CD4-positive, alpha-beta T cell treated with Interleukin-6 at 100 ng/mL for 8 hours (primary cell): ENCODE measurements at regions not wholly inside any gene's neighbourhood (a gene's known extent, or its start where the extent isn't known, plus 50 kb on each side); places are given as distances from the start of the nearest gene placed in this dataset.
"Not testable (repeated sequence)": the region's sequence is repeated elsewhere in the genome, so short reads cannot be mapped to it uniquely, and the experiment has no call there.

Experiments
- DNase-seq: peaks from one replicate; pipeline ENCODE4 v3.0.0-alpha.2; 2020; ENCODE audit warnings: mixed read lengths, low spot score

DNA sequence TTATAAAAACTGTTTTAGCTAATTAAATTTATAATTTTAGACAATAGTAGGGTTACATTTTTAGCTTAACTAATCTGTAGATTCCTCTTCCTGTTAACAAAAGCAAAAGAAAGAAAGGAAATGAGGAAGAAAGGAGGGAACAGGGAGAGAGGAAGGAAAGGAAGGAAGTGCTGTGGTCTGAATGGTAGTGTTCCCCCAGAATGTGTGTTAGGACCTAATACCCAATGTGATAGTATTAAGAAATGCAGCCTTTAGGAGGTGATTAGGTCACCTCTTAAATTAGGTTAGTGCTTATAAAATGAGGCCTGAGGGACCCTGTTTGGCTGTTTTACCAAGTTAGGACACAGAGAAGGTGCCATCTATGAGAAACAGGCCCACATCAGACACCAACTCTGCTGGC is 136.9 kb upstream of the SAMSN1 start:
- DNase-seq, result no peak

GRCh38 chr21:14678973-14679574 is 133.0 kb upstream of the SAMSN1 start:
- no peak for DNase-seq

- no peak for DNase-seq
These were observed 131.6 kb upstream of the SAMSN1 start for GRCh38 chr21:14677639-14678179.

DNA sequence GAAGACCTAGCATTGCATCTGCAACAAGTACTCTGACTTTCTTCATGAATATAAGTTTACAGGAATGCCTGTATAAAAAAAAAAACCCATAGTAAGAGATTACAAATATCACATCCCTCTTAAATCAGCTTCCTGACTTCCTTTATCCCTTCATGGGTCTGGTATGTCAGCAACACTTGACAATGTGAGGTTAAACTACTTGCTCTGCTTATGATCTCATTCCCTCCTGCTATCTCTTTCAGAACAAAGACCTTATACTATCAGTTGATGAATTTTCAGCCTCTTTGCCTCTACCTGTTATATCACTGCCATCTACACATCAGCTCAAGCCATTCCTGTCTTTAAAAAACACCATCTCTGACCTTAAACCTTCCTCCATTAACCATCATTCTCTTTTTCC is 130.9 kb upstream of the SAMSN1 start:
- DNase-seq, result no peak

DNA sequence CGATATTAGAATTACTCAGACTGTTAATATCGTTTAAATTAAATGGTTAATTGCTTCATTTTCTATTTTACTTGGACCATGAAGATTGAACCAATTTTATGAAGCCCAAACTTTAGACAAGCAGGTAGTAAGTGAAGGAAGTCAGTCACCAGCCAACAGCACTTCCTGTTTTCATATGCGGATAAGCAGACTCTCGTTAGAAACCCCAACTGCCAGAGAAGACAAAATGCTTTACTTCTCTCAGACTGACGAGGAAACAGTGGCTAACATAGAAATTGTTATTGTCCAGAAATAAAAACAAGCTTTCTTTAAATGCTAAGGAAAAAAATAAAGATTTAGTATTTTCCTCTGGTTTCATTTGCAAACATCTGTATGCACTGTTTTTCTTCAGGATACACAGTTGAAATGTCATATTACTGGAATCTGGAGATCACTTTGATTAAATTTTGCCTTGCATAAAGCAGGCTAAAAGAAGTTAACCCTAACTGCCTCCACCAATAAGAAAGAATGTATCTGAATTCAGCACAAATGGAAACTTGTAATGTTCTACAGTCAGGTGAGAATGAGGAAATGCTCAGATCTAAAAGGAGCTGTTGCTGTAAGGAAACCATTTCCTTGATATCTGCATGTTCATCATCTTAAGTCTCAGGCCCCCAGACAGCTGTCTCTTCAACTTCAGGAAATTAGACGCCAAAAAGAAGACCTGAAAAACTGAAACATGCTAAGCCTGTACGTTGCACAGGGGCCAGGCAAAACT is 129.8 kb upstream of the SAMSN1 start:
- peak; percentile 62 for DNase-seq

DNA sequence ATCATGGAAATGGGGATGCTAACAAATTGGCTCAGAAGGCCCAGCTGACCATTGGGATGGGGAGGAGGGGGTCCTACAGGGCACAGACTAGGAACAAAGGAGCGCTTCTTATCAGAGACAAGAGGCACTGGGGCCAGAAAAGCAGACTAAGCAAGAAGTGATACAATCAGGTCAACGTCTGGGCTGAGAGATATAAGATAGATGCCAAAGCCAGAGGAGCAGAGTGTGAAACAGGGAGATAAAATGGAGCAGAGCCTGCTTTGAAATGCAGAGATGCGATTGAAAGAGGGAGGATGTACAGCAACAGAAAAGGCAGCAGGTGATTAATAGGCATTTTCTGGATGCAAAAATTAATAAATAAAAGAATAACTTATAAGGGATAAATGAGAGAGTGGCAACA is 127.5 kb upstream of the SAMSN1 start:
- no peak for DNase-seq

GRCh38 chr21:14672466-14672865 is 126.4 kb upstream of the SAMSN1 start:
- DNase-seq, result no peak

GRCh38 chr21:14670409-14670808 is 124.3 kb upstream of the SAMSN1 start:
- DNase-seq, result no peak

DNA sequence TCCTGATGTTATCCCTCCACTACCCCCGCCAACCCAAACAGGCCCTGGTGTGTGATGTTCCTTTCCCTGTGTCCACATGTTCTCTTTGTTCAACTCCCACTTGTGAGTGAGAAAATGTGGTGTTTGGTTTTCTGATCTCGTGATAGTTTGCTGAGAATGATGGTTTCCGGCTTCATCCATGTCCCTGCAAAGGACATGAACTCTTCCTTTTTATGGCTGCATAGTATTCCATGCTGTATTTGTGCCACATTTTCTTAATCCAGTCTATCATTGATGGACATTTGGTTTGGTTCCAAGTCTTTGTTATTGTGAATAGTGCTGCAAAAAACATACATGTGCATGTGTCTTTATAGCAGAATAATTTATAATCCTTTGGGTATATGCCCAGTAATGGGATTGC is 123.0 kb upstream of the SAMSN1 start:
- DNase-seq, result not testable (repeated sequence)

- no peak for DNase-seq
These were observed 111.3 kb upstream of the SAMSN1 start for GRCh38 chr21:14657241-14658008.

DNA sequence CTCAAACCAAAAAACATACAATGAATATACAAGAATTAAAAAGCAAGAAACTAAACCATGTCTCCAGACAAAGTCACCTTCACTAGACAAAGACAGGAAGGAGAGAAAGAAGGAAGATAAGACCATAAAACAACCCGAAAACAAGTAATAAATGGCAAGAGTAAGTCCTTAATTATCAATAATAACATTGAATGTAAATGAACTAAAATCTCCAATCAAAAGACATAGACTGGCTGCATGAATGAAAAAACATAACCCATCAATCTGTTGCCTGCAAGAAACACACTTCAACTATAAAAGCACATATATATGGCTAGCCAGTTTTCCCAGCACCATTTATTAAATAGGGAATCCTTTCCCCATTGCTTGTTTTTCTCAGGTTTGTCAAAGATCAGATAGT is 100.8 kb upstream of the SAMSN1 start:
- no peak for DNase-seq

DNA sequence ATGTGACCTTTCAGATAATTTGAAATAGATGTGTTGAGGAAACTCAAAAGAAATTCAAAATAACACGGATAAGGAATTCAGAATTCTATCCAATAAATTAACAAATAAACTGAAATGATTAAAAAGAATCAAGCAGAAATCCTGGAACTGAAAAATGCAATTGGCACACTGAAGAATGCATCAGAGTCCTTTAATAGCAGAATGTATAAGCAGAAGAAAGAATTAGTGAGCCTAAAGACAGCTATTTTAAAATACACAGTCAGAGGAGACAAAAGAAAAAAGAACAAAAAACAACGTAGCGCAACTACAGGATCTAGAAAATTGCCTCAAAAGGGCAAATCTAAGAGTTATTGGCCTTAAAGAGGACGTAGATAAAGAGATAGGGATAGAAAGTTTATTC is 99.6 kb upstream of the SAMSN1 start:
- no peak for DNase-seq

DNA sequence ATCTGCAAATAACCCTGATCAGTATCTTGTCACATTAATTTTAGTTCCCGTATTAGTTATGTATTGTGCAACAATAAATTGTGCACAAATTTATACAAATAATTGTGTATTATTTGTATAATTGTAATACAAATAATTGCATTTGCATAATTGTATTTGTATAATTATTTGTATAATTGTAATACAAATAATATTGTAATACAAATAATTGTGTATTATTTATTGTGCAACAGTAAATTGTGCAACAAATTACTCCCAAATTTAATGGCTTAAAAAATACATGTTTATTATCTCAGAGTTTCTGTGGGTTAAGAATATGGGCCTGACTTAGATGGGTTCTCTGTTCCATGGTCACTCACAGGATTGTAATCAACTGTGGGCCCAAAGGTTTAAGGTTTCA is 86.2 kb upstream of the SAMSN1 start:
- no peak for DNase-seq

GRCh38 chr21:14630556-14631069 is 84.5 kb upstream of the SAMSN1 start:
- DNase-seq, result peak; percentile 28

- DNase-seq, result no peak
These were observed 83.3 kb upstream of the SAMSN1 start for GRCh38 chr21:14629461-14629860.

GRCh38 chr21:14623079-14623478 is 77.0 kb upstream of the SAMSN1 start:
- DNase-seq, result not testable (repeated sequence)

GRCh38 chr21:14620152-14620551 is 74.0 kb upstream of the SAMSN1 start:
- DNase-seq, result no peak

- no peak for DNase-seq
These were observed 71.8 kb upstream of the SAMSN1 start for GRCh38 chr21:14617871-14618270.

DNA sequence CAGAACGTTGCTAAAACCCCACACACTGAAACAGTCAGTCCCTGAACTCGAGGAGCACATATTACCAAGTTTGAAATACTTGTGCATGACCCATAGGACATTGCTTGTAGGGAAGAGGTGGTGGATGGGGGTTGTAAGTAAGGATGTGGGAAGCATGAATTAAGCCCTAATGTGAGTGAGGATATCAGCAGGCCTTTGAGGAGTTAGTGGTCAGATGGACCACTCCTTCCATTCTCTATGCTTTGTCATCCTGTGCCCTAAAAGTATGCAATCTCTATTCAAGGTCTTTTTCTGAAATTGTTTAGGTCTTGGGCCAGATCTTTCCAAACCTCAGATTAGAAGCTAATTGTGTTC is 70.9 kb upstream of the SAMSN1 start:
- DNase-seq, result no peak

GRCh38 chr21:14616380-14617039 is 70.4 kb upstream of the SAMSN1 start:
- no peak for DNase-seq

DNA sequence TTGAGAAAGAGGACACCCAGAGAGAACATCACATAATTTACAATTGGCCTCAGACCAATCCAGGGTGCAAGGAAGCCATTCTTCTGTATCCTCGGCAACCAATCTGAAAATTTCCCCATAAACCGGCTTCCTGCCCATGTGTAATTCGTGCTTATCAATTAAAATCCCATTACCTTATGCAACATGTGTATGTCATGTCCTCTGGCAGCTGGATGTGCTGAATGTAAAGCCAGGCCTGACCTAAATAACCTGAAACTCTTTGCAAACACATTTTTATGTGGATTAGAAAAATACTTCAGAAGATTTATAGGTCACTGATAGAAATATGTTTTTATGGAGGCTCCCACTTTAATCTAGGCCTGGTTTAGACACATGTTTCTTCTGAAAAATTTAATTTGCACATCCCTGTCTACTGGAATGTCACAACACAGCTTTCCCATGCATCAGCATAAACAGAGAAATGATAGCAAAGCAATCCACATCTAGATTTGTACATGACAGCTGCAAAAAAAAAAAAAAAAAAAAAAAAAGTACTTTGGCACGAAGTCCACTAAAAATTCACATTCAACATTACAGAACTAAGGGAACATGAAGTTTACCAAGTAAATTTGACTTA is 69.4 kb upstream of the SAMSN1 start:
- no peak for DNase-seq

GRCh38 chr21:14614287-14614686 is 68.2 kb upstream of the SAMSN1 start:
- DNase-seq, result no peak
